Fibroblast of lung (primary cell): ENCODE measurements at regions not wholly inside any gene's neighbourhood (a gene's known extent, or its start where the extent isn't known, plus 50 kb on each side); places are given as distances from the start of the nearest gene placed in this dataset.

Experiments
- CTCF ChIP-seq, 2 donors: IDR thresholded peaks in 1 of 2; conservative IDR thresholded peaks in 1 of 2; 1 replicate in 1 of 2; 2 replicates in 1 of 2; pipeline ENCODE4 v1.5.1; 2011 to 2012; ENCODE audit warnings: low read length in 2 of 2, control low read depth in 1 of 2, inconsistent platforms in 1 of 2, low read depth in 1 of 2, mild to moderate bottlenecking in 1 of 2
- EZH2 ChIP-seq: IDR thresholded peaks from 2 replicates; pipeline ENCODE4 v1.5.1; 2012; ENCODE audit warnings: low read length, control low read depth, mild to moderate bottlenecking; ENCODE audit errors: missing control alignments

GRCh38 chr7:13524076-13524475, 465.4 kb downstream of the ETV1 start:
- TF ChIP-seq CTCF (conservative IDR thresholded peaks at IDR 0.05 in 1 of 2, IDR thresholded peaks at IDR 0.05 in 1 of 2; ENCODE audit: low read depth in 1 of 2, low read length in 2 of 2), result no peak
- no peak for TF ChIP-seq EZH2
